Endothelial cell of umbilical vein (primary cell): ENCODE measurements at regions not wholly inside any gene's neighbourhood (a gene's known extent, or its start where the extent isn't known, plus 50 kb on each side); places are given as distances from the start of the nearest gene placed in this dataset.

Experiments
- BruUV-seq: library from RNA; stranded (reverse); fragments of 400-500 nt; replicated peaks from 2 replicates; lab custom pipeline; 2021; lab: Mats Ljungman, UMichigan
- CTCF ChIA-PET: fragments of 300-600, 350-600 bp; sonication (Branson Sonifier 250); formaldehyde crosslinking; loops from one replicate; lab custom pipeline; 2021; ENCODE audit warnings: antibody characterized with exemption, inconsistent platforms; lab: Charles Lee
- POLR2A ChIA-PET: fragments of 300-600, 350-600 bp; sonication (Branson Sonifier 250); formaldehyde crosslinking; loops from one replicate; lab custom pipeline; 2021; ENCODE audit warnings: antibody characterized with exemption, inconsistent platforms; lab: Charles Lee
- DNase-seq: peaks from one replicate; pipeline ENCODE4 v3.0.0-alpha.2; 2011; ENCODE audit warnings: low read depth, low spot score
- FAIRE-seq: peaks from 2 replicates; lab custom pipeline; 2011; peaks lifted over from hg19 to GRCh38; lab: Jason Lieb, UNC
- H2AFZ ChIP-seq: 2 replicates; pipeline ENCODE4 v1.6.0; 2012; ENCODE audit warnings: low read depth, low read length, control low read depth, inconsistent platforms
- H3K27ac ChIP-seq: 2 replicates; pipeline ENCODE4 v1.5.1; 2011; ENCODE audit warnings: low read depth, mild to moderate bottlenecking, control low read depth, low read length, moderate library complexity; ENCODE audit not compliant: insufficient read depth
- H3K27me3 ChIP-seq, 2 experiments: 2 replicates each; pipeline versions ENCODE4 v1.6.0 to v1.6.1; 2011; ENCODE audit warnings: low read length in 2 of 2, mixed read lengths in 1 of 2; ENCODE audit not compliant: control insufficient read depth in 2 of 2, insufficient read depth in 2 of 2
- H3K36me3 ChIP-seq, 2 experiments: 2 replicates in 1 of 2; 3 replicates in 1 of 2; pipeline ENCODE4 v1.5.1; 2011; ENCODE audit warnings: low read length in 2 of 2, mild to moderate bottlenecking in 1 of 2, moderate library complexity in 1 of 2; ENCODE audit not compliant: control insufficient read depth in 2 of 2, insufficient read depth in 2 of 2; ENCODE audit errors: extremely low read depth in 1 of 2
- H3K4me1 ChIP-seq: 3 replicates; pipeline ENCODE4 v1.5.1; 2011; ENCODE audit warnings: mild to moderate bottlenecking, low read length; ENCODE audit not compliant: control insufficient read depth, insufficient read depth; ENCODE audit errors: extremely low read depth
- H3K4me2 ChIP-seq: 2 replicates; pipeline ENCODE4 v1.6.1; 2011; ENCODE audit warnings: low read length, control low read depth, mixed read lengths; ENCODE audit not compliant: insufficient read depth
- H3K4me3 ChIP-seq, 3 experiments: fragments of 200-600 bp in 1 of 3; sonication (generic), shearing (Covaris generic) in 1 of 3; replicated peaks in 1 of 3; 2 replicates each; pipeline ENCODE4 v1.5.1; 2011 to 2016; ENCODE audit warnings: control low read depth in 3 of 3, low read length in 3 of 3, mild to moderate bottlenecking in 2 of 3, inconsistent platforms in 1 of 3, low read depth in 1 of 3, moderate library complexity in 1 of 3; ENCODE audit not compliant: insufficient read depth in 1 of 3
- H3K79me2 ChIP-seq: 2 replicates; pipeline ENCODE4 v1.6.0; 2012; ENCODE audit warnings: low read length, inconsistent platforms; ENCODE audit not compliant: control insufficient read depth, insufficient read depth
- H3K9ac ChIP-seq: replicated peaks from 2 replicates; pipeline ENCODE3; 2011; ENCODE audit warnings: low read length, control low read depth; ENCODE audit not compliant: insufficient read depth; ENCODE audit errors: extremely low read depth
- H3K9me1 ChIP-seq: replicated peaks from 3 replicates; pipeline ENCODE4 v1.6.0; 2011; ENCODE audit warnings: mild to moderate bottlenecking, low read length; ENCODE audit not compliant: control insufficient read depth, insufficient read depth; ENCODE audit errors: extremely low read depth
- H3K9me3 ChIP-seq: replicated peaks from 2 replicates; pipeline ENCODE4 v1.5.1; 2012; ENCODE audit warnings: low read length, inconsistent platforms; ENCODE audit not compliant: control insufficient read depth, insufficient read depth
- H4K20me1 ChIP-seq: replicated peaks from 2 replicates; pipeline ENCODE3; 2011; ENCODE audit warnings: mild to moderate bottlenecking, low read length; ENCODE audit not compliant: control insufficient read depth, insufficient read depth; ENCODE audit errors: extremely low read depth
- EZH2 ChIP-seq: IDR thresholded peaks from 2 replicates; pipeline ENCODE4 v1.6.1; 2012; ENCODE audit warnings: borderline replicate concordance, low read depth, mild to moderate bottlenecking, moderate library complexity, low read length, inconsistent platforms; ENCODE audit not compliant: severe bottlenecking
- FOS ChIP-seq: IDR thresholded peaks from 2 replicates; pipeline ENCODE4 v1.6.1; 2011; ENCODE audit warnings: mild to moderate bottlenecking, low read length, moderate library complexity, borderline replicate concordance; ENCODE audit not compliant: insufficient read depth
- GATA2 ChIP-seq: IDR thresholded peaks from 2 replicates; pipeline ENCODE4 v1.7.0; 2011; ENCODE audit warnings: low read depth, mild to moderate bottlenecking, moderate library complexity, mixed read lengths, low read length; ENCODE audit not compliant: insufficient read length, insufficient read depth
- JUN ChIP-seq: IDR thresholded peaks from 2 replicates; pipeline ENCODE4 v1.6.1; 2011; ENCODE audit warnings: borderline replicate concordance, low read depth; ENCODE audit not compliant: insufficient read length, insufficient read depth
- MYC ChIP-seq: IDR thresholded peaks from one replicate; pipeline ENCODE4 v1.6.1; 2011; ENCODE audit warnings: mild to moderate bottlenecking, low read depth, low read length
- POLR2A ChIP-seq: IDR thresholded peaks from 2 replicates; pipeline ENCODE4 v1.6.1; 2012; ENCODE audit warnings: low read depth, mild to moderate bottlenecking, control low read depth, low read length
- POLR2AphosphoS5 ChIP-seq: IDR thresholded peaks from 2 replicates; pipeline ENCODE4 v1.6.1; 2012; ENCODE audit warnings: low read depth, mild to moderate bottlenecking, control low read depth, low read length, moderate library complexity; ENCODE audit not compliant: insufficient read depth
- dilution Hi-C: fragments of 300-500 bp; cut with MboI; formaldehyde crosslinking; loops from one replicate; pipeline ENCODE4 v1.15.0; 2019; ENCODE audit warnings: low sequenced_read_pairs; ENCODE audit not compliant: extremely low pct_ligation_motif_present
- intact Hi-C: fragments of 100-400 bp; cut with micrococcal nuclease; formaldehyde crosslinking; loops from one replicate; pipeline ENCODE4 v1.10.0; 2022
- TF ChIP-seq, protein P1 (sequence below): IDR thresholded peaks from 2 replicates; pipeline ENCODE4 v1.6.1; 2011; ENCODE audit not compliant: insufficient read depth, insufficient read length
- TF ChIP-seq, protein P2 (sequence below), 2 donors: IDR thresholded peaks; 1 replicate in 1 of 2; 2 replicates in 1 of 2; pipeline ENCODE4 v1.5.1; 2011; ENCODE audit warnings: low read length in 2 of 2, mild to moderate bottlenecking in 2 of 2, moderate library complexity in 2 of 2, control low read depth in 1 of 2, inconsistent platforms in 1 of 2, low read depth in 1 of 2; ENCODE audit not compliant: insufficient read depth in 1 of 2; ENCODE audit errors: extremely low read depth in 1 of 2

DNA sequence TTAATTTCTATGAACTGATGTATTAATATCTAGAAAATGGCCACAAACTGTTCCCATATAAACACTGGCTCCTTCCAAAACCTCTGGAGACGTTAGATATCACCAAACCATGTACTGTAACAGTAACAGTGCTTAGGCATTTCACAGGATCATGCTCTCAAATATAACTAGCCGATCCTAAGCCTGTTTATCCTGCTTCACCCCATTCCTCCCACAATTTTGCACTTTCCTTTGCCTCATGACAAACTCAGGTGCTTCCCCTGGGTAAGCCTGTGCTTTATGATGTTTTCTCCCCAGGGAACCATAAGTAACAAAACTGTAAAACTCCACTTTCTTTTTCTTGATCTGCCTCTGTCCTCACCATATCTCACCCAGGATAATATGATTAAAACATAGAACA, 452.3 kb downstream of the PLA2G4A start:
- no TSS peak for BruUV-seq
- no peak for FAIRE-seq
- no peak overlapping the region for H2AFZ ChIP-seq

More for the DNA sequence above, 452.3 kb downstream of the PLA2G4A start:
- Histone ChIP-seq H3K9me3 (no peaks in the 10 kb centered on the region), H3K4me3 (no peak overlapping the region), H3K9me1 (no peaks in the 10 kb centered on the region), H3K79me2 (no peaks in the 10 kb centered on the region), H3K36me3 (no peaks in the 10 kb centered on the region), H3K4me2 (no peak overlapping the region), H3K27ac (no peak overlapping the region), H3K9ac (no peak overlapping the region), H4K20me1 (no peaks in the 10 kb centered on the region), H3K27me3 (no peaks in the 10 kb centered on the region), H3K4me1 (no peaks in the 10 kb centered on the region)
- DNase-seq = no peak
- TF ChIP-seq FOS (no peak), JUN (no peak), GATA2 (no peak), POLR2AphosphoS5 (no peak), MYC (no peak), EZH2 (no peak), POLR2A (no peak)
- TF ChIP-seq, protein P1, sequence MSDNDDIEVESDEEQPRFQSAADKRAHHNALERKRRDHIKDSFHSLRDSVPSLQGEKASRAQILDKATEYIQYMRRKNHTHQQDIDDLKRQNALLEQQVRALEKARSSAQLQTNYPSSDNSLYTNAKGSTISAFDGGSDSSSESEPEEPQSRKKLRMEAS = no peak
- TF ChIP-seq, protein P2, sequence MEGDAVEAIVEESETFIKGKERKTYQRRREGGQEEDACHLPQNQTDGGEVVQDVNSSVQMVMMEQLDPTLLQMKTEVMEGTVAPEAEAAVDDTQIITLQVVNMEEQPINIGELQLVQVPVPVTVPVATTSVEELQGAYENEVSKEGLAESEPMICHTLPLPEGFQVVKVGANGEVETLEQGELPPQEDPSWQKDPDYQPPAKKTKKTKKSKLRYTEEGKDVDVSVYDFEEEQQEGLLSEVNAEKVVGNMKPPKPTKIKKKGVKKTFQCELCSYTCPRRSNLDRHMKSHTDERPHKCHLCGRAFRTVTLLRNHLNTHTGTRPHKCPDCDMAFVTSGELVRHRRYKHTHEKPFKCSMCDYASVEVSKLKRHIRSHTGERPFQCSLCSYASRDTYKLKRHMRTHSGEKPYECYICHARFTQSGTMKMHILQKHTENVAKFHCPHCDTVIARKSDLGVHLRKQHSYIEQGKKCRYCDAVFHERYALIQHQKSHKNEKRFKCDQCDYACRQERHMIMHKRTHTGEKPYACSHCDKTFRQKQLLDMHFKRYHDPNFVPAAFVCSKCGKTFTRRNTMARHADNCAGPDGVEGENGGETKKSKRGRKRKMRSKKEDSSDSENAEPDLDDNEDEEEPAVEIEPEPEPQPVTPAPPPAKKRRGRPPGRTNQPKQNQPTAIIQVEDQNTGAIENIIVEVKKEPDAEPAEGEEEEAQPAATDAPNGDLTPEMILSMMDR (IDR thresholded peaks at IDR 0.05; ENCODE audit: extremely low read depth in 1 of 2, insufficient read depth in 1 of 2, low read depth in 1 of 2, low read length in 2 of 2) = no peak
- dilution Hi-C loops (no loop called here), intact Hi-C loops (no loop called here)
- POLR2A ChIA-PET = no interaction called here
- CTCF ChIA-PET = no interaction called here
